HT-29 (cell line): ENCODE measurements at regions not wholly inside any gene's neighbourhood (a gene's known extent, or its start where the extent isn't known, plus 50 kb on each side); places are given as distances from the start of the nearest gene placed in this dataset.

Experiments
- DNase-seq: peaks from one replicate; pipeline ENCODE4 v3.0.0-alpha.2; 2015; ENCODE audit warnings: low spot score

DNA sequence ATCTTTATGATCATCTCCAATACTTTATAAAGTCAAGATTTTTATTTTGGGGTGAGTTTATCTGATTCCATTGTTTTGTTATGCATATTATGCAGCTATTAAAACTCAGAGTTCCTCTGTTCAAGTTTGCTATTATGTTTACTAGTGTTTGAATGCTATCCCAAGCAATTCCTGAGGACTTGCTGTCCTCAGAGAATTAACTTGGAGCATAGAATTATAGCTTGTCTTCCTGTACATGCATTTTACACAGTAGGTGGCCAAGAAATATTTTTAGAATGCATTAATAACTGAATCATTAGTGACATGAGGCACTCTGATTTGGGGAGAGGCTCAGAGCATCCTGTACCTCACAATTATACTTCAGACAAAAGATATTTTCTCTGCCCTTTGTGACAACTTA lies 195.6 kb upstream of the MIR17HG start:
- no peak for DNase-seq

DNA sequence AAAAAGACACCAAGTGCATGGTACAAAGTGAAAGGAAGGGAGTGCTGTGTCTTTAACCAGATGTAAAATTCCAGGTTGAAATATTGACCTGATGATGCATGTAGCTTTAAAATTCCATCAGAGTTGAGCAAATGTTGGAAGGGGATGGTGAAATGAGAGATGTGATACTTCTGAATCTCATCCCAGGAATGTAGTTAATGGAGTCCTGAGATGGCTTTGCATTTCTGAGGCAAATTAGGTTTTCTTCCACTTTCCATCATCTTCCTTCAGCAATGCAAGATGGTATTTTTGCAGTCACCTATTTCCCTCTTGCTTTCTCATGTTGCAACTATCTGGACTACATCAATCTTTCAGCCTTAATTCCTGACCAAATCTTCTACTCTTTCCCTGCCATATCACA lies 194.1 kb upstream of the MIR17HG start:
- no peak for DNase-seq

DNA sequence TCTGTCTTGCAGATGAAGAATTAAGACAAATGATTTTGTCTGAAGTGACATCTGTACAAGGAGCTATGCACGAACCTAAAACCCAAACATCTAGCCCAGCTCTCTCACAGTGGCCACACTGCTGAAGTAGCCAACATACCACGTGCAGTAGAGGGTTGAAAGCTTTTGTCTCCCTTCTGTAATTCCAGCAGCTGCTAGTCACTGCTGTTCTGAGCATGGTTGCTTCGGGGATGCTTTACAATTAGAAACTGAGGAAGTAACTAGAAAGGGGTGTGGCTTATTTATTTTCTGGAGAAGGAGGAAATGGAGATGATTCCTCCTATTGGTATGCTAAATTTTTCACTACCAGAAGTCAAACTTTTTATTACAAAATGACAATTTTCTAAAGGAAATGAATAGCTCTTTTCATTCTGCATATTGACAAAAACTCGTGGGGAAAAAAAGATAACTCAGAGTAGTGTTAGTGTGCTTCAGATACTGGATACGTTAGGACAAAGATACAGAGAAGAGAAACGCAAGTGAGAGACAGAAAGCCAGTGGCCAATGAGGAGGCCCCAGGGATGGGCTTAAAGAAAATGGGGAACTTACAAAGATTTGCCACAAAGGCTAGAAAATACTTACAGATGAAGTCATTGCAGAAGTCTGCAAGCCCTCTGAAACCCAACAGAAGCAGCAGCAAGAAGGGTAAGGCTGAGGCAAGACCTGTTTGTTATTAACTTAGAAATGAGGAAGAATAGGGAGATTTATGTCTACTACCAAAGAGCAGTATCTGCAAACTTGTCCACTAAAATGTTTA lies 192.7 kb upstream of the MIR17HG start:
- no peak for DNase-seq

DNA sequence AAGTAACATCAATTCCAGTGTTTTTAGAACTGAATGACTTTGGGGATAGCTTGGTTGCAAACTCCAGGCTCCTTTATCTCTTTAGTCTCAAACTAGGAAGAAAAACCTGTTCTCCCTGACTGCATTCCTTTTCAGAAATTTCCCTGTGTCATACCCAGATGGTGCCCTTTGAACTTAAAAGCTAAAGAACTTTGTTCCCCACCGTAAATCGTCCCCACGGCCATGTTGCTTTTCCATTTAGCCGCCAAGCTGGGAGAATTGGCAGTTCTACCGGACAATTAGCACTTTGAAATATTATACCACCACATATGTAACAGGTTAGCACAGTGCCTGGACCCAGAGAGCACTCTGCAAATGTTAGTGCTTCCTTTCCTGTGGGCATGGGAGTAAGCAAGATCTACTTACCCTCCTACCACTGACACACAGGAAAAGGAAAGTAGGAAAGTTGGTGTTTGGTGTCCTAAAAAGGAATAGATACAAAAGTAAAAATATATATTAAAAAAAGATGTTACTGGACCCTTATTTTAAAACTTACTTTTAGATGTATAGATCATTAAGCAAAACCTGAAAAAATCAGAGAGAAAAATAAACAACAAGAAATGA lies 191.9 kb upstream of the MIR17HG start:
- peak; percentile 90 for DNase-seq

DNA sequence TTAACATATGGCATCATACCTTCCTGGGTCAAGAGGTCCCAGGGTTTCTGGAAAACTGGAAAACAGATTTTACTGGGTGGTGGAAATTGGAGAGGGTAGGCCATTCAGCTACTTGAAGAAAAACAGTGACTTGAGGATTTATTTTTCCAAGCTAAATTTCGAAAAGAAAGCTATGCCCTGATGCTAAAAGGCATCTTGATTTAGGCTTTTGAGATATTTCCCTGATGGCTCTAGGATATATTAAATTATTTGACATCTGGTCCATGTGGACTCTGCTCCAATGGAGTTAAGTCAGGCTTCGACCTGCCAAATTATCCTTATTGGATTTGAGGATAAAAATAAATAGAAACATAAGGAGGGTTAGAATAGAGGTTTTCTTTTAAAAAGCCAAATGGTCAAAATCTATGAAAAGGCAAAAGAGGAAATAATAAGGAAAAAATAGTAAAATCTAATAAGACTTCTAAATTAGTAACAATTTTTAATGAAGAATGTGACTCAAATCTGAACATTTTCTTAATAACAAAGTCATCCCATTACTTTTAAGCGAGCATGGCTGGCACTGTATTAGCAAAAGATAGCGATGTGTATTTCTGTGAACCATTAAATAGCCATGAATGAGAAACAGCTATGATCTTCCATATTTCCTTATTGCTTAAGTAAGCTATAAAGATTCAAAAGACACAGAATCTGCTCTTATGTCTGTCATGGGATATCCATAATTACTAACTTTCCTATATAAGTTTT lies 190.0 kb upstream of the MIR17HG start:
- no peak for DNase-seq

DNA sequence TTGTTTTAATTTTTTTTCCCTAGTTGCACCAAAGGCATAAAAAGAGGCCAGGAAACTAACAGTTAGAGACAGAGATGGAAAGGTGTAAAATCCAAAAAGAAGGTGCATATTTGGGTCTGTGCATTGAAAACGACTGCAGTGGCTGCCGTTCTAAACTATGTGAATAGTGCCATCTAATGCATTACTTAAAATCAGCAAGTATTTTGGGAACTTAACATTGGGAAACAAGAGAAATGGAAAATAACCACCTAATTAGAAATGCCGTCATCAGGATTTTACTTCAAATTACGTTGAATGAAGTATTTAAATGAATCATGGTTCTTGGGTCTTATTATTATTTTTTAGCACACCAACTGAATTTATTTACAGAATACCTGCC lies 189.5 kb upstream of the MIR17HG start:
- DNase-seq: peak; percentile 38

DNA sequence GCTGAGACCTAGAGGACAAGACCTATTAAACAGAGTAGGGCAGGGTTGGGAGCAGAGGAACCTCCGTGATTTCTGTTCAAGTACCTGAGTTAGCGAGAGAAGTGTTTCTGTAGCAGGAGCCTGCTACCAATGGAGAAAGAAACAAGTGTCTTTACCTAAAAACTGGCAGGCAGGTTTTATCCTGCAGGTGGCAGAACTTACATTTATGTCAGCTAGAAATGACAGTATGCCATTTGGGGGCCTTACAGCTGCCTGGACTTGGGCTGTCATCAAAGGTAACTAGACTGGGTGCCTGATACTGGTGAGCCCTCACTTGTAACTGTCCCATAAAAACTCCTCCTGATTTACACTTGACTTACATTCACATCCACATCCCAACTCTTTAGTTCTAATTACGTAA lies 185.3 kb upstream of the MIR17HG start:
- DNase-seq: peak; percentile 52

GRCh38 chr13:91162589-91162988 lies 184.9 kb upstream of the MIR17HG start:
- DNase-seq: no peak

- no peak for DNase-seq
These were observed 181.7 kb upstream of the MIR17HG start for GRCh38 chr13:91165758-91166157.

DNA sequence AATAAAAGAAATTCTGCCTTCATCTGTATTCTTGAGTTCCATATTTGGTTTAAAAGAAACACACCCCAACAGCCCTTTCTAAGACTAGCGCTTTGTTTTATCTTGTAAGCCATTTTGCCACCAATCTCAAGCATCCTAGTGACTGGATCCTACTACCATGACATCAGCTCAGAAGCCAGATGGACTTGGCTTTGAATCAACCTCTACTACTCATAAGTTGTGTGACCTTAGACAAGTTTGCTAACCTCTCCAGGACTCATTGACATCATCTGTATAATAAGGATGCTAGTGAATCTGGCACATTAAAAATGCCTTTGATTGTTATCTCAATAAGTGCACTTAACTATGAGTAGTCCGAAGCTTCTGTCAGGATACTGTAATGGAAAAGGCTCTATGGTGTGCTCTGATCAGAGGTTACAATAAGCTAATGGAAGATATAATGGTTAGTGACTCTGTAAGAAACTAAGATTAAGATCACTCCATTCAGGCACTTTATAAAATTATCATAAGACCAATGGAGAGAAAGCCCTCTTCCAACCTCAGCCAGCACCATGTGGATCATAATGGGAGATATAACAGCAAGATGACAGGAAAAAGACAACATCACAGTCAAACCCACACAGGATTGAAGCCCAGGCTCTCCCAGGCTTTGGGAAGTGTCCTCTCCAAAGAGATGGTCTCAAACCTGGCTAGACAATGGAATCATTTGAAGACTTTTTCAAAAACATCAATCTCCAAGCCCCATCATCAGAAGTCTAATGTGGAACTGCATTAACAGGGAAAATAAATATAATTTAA lies 180.6 kb upstream of the MIR17HG start:
- no peak for DNase-seq

- no peak for DNase-seq
These were observed 179.6 kb upstream of the MIR17HG start for GRCh38 chr13:91167706-91168385.

- DNase-seq: no peak
These were observed 179.1 kb upstream of the MIR17HG start for GRCh38 chr13:91168386-91168711.

GRCh38 chr13:91169321-91170050 lies 178.0 kb upstream of the MIR17HG start:
- peak; percentile 19 for DNase-seq

GRCh38 chr13:91172160-91172559 lies 175.3 kb upstream of the MIR17HG start:
- no peak for DNase-seq

GRCh38 chr13:91174886-91175501 lies 172.5 kb upstream of the MIR17HG start:
- no peak for DNase-seq

DNA sequence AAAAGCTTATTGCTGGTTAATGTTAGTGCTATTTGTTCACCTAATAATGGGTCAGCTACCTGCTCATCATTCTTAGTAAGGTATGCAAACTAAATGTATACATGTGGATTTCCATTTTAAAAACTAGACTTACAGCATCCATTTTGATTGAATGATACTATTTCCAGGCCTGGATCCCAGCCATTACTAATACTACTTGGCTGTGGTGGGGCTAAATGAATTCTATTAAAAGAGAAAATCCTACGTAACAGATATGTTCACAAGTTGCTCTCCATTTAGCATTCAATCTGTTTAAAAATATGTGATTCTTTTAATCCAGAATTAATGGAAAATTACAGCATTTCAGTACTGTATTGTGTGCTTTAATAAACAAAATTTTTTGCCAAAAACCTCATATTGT lies 169.4 kb upstream of the MIR17HG start:
- no peak for DNase-seq

DNA sequence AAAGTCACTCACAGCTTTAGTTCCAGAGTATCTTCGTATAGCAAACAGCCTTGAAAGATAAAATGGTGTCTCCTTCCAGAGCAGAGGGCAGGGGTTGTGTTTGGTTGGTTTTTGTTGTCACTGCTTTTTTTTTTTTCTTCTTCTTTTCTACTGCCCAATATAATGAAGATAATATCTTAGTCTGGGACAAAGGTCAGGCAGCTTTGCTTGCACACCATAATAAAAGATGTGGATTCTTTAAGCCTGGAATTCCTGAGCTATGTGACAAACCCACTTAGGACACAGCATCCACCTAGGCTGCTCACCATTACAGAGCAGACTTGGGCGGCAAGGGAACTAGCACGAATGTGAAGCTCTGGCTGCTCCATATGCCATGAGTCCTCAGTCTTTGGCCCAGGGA lies 165.6 kb upstream of the MIR17HG start:
- DNase-seq: peak; percentile 26

DNA sequence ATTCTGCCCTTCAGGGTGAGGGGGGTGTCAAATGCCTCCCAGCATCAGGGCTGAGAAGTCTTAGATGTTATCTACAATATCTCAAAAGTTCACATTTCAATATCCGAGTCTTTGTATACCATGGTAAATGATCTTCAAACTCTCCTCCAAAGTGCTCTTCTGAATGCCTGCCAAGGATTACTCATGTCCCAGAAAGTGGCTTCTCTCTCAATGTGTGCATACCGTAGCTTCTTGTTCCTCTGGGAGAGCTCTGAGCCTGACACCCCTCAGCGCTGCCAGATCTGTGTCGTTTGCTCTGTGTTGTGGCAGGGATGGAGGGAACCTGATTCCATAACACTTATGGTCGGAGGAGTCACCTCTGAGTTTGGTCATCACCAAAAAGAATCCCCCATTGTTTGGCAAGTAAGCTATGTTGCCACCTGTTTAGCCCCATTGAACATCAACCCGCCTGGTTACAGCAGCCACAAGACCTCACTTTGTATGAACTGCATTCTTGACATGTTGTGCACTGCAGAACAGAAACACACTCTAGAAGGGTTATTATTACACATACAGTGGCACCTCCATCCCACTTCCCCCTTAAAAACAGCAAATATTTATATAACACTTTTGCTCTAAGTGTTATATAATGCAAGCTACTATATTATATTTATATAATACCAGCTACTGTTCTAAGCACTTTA lies 163.1 kb upstream of the MIR17HG start:
- DNase-seq: no peak

DNA sequence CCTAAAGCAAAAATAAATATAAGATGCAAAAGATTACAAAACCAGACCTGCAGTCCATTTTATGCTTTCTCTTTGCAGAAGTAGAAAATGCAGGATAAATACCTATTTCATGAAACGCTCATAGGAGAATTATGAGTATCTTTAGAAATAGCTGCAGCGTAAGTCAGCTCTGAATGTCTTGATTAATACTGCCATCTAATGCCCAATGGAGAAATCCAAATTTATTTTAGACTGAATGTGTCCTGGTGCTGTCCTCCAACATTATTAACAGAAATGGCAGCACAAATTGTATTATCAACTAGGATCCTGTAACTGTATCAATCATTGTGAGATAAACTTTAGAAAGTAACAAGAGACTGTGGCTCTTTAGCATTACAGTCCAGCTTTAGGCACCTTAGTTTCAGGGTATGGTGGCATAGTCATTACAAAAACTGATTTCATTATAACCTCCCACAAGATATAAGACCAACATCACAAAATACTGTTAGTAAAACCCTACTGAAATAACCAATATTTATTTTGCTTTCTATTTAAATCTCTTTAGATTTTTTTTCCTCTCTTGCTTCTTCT lies 162.1 kb upstream of the MIR17HG start:
- DNase-seq: peak; percentile 75
